ENCODE measurements at regions not wholly inside any gene's neighbourhood (a gene's known extent, or its start where the extent isn't known, plus 50 kb on each side); places are given as distances from the start of the nearest gene placed in this dataset.
"Not testable (repeated sequence)": the region's sequence is repeated elsewhere in the genome, so short reads cannot be mapped to it uniquely, and the experiment has no call there.

- peak; percentile 37 for DNase-seq
Measured at GRCh38 chr14:21940887-21941856, 267.6 kb upstream of the OR4E1 start.

GRCh38 chr14:21939836-21940235 is 266.2 kb upstream of the OR4E1 start:
- DNase-seq = no peak

- no peak for DNase-seq
Measured at GRCh38 chr14:21937996-21938395, 264.4 kb upstream of the OR4E1 start.

- no peak for DNase-seq
Measured at GRCh38 chr14:21933681-21934080, 260.1 kb upstream of the OR4E1 start.

- DNase-seq = peak; percentile 59
Measured at GRCh38 chr14:21924479-21924878, 250.9 kb upstream of the OR4E1 start.

- DNase-seq = peak; percentile 29
Measured at GRCh38 chr14:21923820-21924219, 250.2 kb upstream of the OR4E1 start.

GRCh38 chr14:21921453-21921852 is 247.8 kb upstream of the OR4E1 start:
- no peak for DNase-seq

- peak; percentile 67 for DNase-seq
Measured at GRCh38 chr14:21917699-21918436, 244.2 kb upstream of the OR4E1 start.

GRCh38 chr14:21915826-21916225 is 242.2 kb upstream of the OR4E1 start:
- DNase-seq = no peak

- peak; percentile 82 for DNase-seq
Measured at GRCh38 chr14:21913759-21914158, 240.1 kb upstream of the OR4E1 start.

GRCh38 chr14:21912367-21912766 is 238.7 kb upstream of the OR4E1 start:
- no peak for DNase-seq

- no peak for DNase-seq
Measured at GRCh38 chr14:21911877-21912276, 238.3 kb upstream of the OR4E1 start.

GRCh38 chr14:21910260-21910659 is 236.6 kb upstream of the OR4E1 start:
- DNase-seq = no peak

- peak; percentile 24 for DNase-seq
Measured at GRCh38 chr14:21902561-21903181, 229.1 kb upstream of the OR4E1 start.

- not testable (repeated sequence) for DNase-seq
Measured at GRCh38 chr14:21894898-21895194, 221.2 kb upstream of the OR4E1 start.

GRCh38 chr14:21894003-21894897 is 220.6 kb upstream of the OR4E1 start:
- DNase-seq = peak; percentile 67

- DNase-seq = no peak
Measured at GRCh38 chr14:21891921-21892320, 218.3 kb upstream of the OR4E1 start.

- no peak for DNase-seq
Measured at GRCh38 chr14:21884995-21885394, 211.4 kb upstream of the OR4E1 start.

- no peak for DNase-seq
Measured at GRCh38 chr14:21882226-21882625, 208.6 kb upstream of the OR4E1 start.

GRCh38 chr14:21880918-21881317 is 207.3 kb upstream of the OR4E1 start:
- DNase-seq = no peak

- DNase-seq = no peak
Measured at GRCh38 chr14:21875791-21876190, 202.2 kb upstream of the OR4E1 start.

GRCh38 chr14:21874946-21875345 is 201.3 kb upstream of the OR4E1 start:
- no peak for DNase-seq

- DNase-seq = no peak
Measured at GRCh38 chr14:21874167-21874566, 200.5 kb upstream of the OR4E1 start.
